Tibial nerve (tissue), 4 donors: ENCODE measurements at regions not wholly inside any gene's neighbourhood (a gene's known extent, or its start where the extent isn't known, plus 50 kb on each side); places are given as distances from the start of the nearest gene placed in this dataset.

ENCODE experiments used
- EP300 ChIP-seq, 2 donors: sonication (generic); formaldehyde crosslinking; IDR thresholded peaks; one replicate each; pipeline ENCODE4 v1.6.1; 2017; ENCODE audit warnings: antibody characterized with exemption in 2 of 2, mild to moderate bottlenecking in 1 of 2
- POLR2A ChIP-seq, 2 donors: fragments of 450-650 bp; IDR thresholded peaks; one replicate each; pipeline ENCODE4 v1.6.1; 2017; ENCODE audit warnings: antibody characterized with exemption in 2 of 2, mild to moderate bottlenecking in 2 of 2, moderate library complexity in 2 of 2
- TF ChIP-seq, protein P1 (sequence below), 5 experiments: fragments of 200-600 bp in 3 of 5; fragments of 450-650 bp in 2 of 5; sonication (generic) in 3 of 5; IDR thresholded peaks; one replicate each; pipeline ENCODE4 v1.5.1; 2016 to 2019; ENCODE audit warnings: antibody characterized with exemption in 5 of 5, mild to moderate bottlenecking in 3 of 5, moderate library complexity in 2 of 5

GRCh38 chr20:23195636-23196035 lies 109.5 kb upstream of the CD93 start:
- TF ChIP-seq, protein P1, sequence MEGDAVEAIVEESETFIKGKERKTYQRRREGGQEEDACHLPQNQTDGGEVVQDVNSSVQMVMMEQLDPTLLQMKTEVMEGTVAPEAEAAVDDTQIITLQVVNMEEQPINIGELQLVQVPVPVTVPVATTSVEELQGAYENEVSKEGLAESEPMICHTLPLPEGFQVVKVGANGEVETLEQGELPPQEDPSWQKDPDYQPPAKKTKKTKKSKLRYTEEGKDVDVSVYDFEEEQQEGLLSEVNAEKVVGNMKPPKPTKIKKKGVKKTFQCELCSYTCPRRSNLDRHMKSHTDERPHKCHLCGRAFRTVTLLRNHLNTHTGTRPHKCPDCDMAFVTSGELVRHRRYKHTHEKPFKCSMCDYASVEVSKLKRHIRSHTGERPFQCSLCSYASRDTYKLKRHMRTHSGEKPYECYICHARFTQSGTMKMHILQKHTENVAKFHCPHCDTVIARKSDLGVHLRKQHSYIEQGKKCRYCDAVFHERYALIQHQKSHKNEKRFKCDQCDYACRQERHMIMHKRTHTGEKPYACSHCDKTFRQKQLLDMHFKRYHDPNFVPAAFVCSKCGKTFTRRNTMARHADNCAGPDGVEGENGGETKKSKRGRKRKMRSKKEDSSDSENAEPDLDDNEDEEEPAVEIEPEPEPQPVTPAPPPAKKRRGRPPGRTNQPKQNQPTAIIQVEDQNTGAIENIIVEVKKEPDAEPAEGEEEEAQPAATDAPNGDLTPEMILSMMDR (IDR thresholded peaks at IDR 0.05), result no peak
- no peak for TF ChIP-seq POLR2A (IDR thresholded peaks at IDR 0.05)
- no peak for TF ChIP-seq EP300 (IDR thresholded peaks at IDR 0.05)
